ENCODE measurements at regions not wholly inside any gene's neighbourhood (a gene's known extent, or its start where the extent isn't known, plus 50 kb on each side); places are given as distances from the start of the nearest gene placed in this dataset.

DNA sequence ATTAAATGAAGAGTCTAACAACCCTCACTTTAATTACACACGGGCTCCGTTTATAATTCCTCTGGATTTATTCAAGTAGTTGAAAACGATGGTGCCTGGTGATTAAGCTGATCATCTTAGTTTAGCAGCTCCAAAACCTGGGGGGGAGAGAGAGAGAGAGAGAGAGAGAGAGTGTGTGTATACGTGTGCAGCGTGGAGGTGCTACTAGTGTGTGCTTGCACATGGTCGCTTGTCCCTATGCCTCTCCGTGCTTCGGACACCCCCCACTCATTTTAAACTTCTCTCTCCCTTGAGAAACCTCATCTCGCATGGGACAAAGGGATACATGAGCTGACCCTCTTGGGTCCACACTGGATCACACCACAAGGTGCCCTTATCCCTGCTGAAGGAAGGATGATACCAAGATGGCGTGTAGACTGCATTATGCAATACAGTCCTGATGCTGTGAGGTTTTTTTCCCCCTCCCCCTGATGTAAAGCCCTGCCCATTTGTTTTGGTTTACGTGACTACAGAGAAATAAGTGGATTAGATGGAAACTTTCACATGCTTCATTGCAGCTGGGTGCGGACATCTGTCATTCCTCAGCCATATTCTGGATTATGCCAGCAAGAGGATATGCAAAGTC, 320.8 kb downstream of the ZNF536 start:
- DNase-seq: no peak
- Histone ChIP-seq H3K9me3 (no peaks in the 10 kb centered on the region), H3K36me3 (ENCODE audit: low read depth) (no peaks in the 10 kb centered on the region), H3K4me3 (no peak overlapping the region), H3K4me1 (ENCODE audit: low read depth) (no peaks in the 10 kb centered on the region)
- no peak for ATAC-seq
- intact Hi-C loops (cut with DNase I, micrococcal nuclease): no loop called here
- TF ChIP-seq, protein P1, sequence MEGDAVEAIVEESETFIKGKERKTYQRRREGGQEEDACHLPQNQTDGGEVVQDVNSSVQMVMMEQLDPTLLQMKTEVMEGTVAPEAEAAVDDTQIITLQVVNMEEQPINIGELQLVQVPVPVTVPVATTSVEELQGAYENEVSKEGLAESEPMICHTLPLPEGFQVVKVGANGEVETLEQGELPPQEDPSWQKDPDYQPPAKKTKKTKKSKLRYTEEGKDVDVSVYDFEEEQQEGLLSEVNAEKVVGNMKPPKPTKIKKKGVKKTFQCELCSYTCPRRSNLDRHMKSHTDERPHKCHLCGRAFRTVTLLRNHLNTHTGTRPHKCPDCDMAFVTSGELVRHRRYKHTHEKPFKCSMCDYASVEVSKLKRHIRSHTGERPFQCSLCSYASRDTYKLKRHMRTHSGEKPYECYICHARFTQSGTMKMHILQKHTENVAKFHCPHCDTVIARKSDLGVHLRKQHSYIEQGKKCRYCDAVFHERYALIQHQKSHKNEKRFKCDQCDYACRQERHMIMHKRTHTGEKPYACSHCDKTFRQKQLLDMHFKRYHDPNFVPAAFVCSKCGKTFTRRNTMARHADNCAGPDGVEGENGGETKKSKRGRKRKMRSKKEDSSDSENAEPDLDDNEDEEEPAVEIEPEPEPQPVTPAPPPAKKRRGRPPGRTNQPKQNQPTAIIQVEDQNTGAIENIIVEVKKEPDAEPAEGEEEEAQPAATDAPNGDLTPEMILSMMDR (IDR thresholded peaks at IDR 0.05): no peak

DNA sequence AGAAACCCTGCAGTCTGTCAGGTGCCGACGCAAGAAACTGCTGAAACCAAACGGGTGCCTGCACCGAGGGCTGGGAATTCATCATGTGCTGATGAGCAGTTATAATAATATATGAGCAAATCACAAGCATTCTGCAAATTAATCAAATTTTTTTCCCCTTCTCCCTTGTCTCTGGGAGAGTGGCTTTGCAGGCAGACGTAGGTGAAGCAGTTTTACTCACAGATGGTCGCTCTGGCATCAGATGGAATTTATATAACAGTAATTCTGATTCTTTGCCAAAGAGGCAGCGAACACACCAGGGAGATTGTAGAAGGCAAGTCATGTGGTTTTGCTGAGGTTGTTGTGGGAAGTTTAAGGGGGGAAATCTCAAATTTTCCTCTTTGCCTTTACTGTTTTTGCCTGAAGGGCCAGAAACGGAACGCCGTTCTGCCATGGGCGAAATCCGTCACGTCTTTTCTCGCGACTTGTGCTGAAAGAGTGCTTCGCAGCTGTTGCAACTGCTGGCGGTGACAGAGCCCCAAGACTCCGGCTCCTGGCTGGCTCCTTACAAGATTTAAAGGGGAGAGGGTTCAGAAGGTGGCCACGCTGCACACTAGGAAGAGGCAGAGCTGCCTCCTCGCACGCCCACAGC, 320.1 kb downstream of the ZNF536 start:
- ATAC-seq (no peak), DNase-seq (no peak)
- intact Hi-C loops (cut with DNase I, micrococcal nuclease): no loop called here
- Histone ChIP-seq H3K9me3 (no peaks in the 10 kb centered on the region), H3K4me3 (no peak overlapping the region), H3K4me1 (ENCODE audit: low read depth) (no peaks in the 10 kb centered on the region), H3K36me3 (ENCODE audit: low read depth) (no peaks in the 10 kb centered on the region)
- TF ChIP-seq, protein P1 (IDR thresholded peaks at IDR 0.05): no peak

DNA sequence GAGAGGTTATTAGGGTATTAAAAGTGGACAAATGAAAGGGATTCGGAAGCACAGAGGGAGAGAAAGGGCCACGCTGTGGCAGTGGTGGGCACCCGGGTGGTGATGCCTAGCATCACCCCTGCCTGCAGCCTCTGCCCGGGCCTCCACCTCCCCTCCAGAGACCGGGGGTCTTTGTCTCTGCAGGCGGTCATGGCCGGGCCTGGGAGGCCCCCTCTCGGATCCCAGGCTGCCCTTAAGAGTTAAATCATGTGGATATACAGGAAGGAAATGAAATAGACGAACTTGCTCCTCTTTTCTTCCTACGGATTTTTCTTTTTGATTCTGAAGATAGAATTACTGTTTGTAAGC, 319.6 kb downstream of the ZNF536 start:
- Histone ChIP-seq H3K4me1 (ENCODE audit: low read depth) (no peaks in the 10 kb centered on the region), H3K36me3 (ENCODE audit: low read depth) (no peaks in the 10 kb centered on the region), H3K9me3 (no peaks in the 10 kb centered on the region), H3K4me3 (no peak overlapping the region)
- ATAC-seq (no peak), DNase-seq (no peak)
- TF ChIP-seq, protein P1 (IDR thresholded peaks at IDR 0.05): no peak
- intact Hi-C loops (cut with DNase I, micrococcal nuclease): no loop called here

DNA sequence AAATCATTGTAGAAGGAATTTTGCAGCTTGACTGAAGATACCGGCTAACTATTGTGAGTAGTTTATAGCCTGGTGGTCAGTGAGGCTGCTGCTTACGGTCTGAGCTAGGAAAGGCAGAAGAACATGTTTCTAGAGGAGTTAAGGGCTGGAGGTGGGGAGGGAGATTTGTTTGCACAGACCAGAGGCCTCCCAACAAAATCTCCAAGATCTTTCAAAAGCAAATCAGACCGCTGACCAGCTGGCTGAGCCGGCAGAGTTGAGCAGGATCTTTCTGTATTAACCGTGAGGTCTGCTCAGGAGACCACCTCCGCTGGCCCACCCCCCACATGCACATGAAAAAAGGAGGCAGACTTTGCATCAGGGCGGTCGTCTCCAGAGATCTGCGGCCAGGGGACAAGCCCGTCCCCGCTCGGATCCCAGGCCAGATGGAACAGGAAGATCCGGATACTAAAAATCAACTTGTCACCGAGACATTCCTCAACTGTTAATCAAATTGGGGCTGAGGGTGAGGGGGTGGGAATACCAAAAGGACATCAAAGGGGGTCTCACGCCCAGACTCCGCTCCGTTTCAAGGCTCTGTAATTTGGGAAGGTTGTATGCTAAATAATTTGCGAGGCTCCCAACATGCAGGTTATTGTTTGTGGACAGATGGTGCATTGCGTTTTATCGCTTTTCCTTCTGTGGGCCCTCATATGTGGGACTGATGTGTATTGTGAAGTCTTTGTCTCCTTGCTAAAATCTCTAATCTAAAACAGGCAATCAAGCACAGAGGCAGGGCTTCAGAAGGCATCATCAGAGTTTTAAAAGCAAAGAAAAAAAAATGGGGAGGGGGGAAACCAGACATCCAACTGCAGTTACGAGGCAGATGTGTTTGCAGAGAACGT, 319.0 kb downstream of the ZNF536 start:
- ATAC-seq (no peak), DNase-seq (no peak)
- no peaks in the 10 kb centered on the region for H3K36me3 ChIP-seq (ENCODE audit: low read depth)
- TF ChIP-seq, protein P1 (IDR thresholded peaks at IDR 0.05): no peak
- no peaks in the 10 kb centered on the region for H3K9me3 ChIP-seq
- no peaks in the 10 kb centered on the region for H3K4me1 ChIP-seq (ENCODE audit: low read depth)
- intact Hi-C loops (cut with DNase I, micrococcal nuclease): no loop called here
- H3K4me3 ChIP-seq: no peak overlapping the region

DNA sequence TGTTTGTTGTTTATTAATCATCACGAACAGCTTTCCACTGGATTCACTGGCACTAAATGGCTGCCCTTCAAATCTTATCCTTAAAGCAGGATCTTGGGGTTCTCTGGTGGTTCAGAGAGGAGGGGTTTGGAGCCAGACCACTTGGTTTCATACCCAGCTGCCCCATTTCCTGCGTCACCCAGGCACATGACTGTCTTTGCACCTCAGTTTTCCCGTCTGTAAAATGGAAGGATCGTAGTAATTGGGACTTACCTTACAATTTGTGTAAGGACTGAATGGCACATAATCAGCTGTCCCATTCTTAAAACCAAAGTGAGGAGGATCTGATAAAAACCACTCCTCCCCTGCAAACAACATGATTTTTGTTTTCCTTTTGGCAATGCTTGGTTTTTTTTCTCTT, 318.3 kb downstream of the ZNF536 start:
- TF ChIP-seq, protein P1 (IDR thresholded peaks at IDR 0.05): no peak
- Histone ChIP-seq H3K4me1 (ENCODE audit: low read depth) (no peaks in the 10 kb centered on the region), H3K36me3 (ENCODE audit: low read depth) (no peaks in the 10 kb centered on the region), H3K4me3 (no peak overlapping the region), H3K9me3 (no peaks in the 10 kb centered on the region)
- no peak for ATAC-seq
- no peak for DNase-seq
- intact Hi-C loops (cut with DNase I, micrococcal nuclease): no loop called here
